ENCODE measurements at regions not wholly inside any gene's neighbourhood (a gene's known extent, or its start where the extent isn't known, plus 50 kb on each side); places are given as distances from the start of the nearest gene placed in this dataset.
A peak's percentile ranks its signal among the peaks of the same experiment; 100 is the strongest.

DNA sequence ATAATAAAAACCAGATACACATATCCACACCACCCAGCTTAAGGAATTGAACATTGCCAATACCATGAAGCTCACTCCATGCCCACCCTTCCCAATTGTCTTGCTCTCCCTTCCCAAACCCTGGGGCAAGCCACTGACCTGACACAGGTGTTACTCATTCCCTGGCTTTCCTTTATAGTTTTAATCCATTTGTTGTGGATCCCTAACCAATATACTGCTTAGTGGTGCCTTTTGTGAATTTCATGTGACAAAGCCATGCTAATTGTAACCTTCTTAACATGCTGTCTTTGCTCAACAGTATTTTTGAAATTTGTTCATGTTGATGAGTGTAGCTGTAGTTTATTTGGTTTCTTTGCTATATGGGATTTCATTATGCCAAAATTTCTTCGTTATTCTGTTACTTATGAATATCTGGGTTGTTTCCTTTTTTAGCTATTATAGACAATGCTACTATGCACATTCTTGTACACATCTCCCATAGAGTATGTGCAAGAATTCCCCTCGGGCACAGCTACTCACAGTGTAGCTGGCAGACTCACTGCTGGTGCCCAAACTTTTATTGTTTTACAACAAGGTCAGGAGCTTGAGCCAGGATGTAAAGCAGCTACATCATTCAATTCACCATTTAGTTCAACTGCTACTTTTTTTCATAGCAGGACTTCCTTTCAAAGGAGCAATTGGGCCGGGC, 90.8 kb upstream of the ATL2 start:
- Histone ChIP-seq H3K9me3 (ENCODE audit: control insufficient read depth in 2 of 2, low read length in 2 of 2) (no peaks in the 10 kb centered on the region), H3K27ac (ENCODE audit: low read depth in 2 of 2, low read length in 2 of 2) (no peak overlapping the region), H3K36me3 (ENCODE audit: control insufficient read depth in 2 of 2, insufficient read depth in 2 of 2, low read length in 2 of 2) (no peaks in the 10 kb centered on the region), H3K9ac (ENCODE audit: low read depth in 1 of 2, low read length in 2 of 2) (no peak overlapping the region), H3K4me3 (ENCODE audit: low read length in 2 of 2) (no peak overlapping the region), H3K27me3 (ENCODE audit: control insufficient read depth in 2 of 2, insufficient read depth in 2 of 2, low read length in 2 of 2) (no peaks in the 10 kb centered on the region), H3K4me1 (ENCODE audit: control insufficient read depth in 2 of 2, insufficient read depth in 2 of 2, low read length in 2 of 2) (no peaks in the 10 kb centered on the region)

DNA sequence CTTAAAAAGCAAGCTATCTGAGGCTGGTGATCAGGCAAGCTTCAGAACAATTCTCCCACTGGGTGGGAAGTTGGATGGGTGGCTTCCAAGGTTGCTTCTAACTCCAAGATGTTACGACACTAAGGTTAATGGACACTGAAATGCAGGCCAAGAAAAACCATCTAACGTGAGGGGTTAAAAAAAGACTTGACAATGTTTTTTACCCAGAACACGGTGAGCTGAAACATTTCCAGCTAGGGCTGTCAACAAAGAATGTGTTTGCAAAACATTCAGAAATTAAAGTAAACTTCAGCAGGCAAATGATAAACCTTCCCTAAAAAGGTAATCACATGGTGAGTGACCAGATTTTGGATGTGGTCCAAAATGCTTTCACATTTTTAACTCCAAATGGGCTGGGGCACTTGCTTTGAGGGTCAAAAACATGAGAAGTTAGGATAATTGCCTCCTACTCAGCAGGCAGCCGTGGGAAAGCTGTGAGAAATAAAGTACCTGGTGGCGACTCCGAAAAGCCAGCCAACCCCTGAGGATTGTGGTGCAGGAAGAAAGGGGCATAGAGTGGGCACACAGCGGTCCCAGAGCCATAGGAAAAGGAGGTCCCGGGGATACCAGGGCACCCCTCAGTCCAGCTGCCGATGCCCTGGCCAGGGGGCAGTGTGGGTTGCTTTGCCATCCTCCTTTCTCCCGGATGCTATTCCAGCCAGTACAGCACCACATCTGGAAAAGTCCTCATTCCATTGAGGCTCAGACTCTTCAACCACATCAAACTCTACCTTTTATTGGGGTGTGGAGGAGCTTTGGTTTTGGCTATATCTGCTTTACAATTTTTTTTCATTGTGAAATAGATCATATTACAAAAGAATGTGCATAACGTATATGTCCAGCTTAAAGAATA, 90.0 kb upstream of the ATL2 start:
- H3K27me3 ChIP-seq (ENCODE audit: control insufficient read depth in 2 of 2, insufficient read depth in 2 of 2, low read length in 2 of 2), result no peaks in the 10 kb centered on the region
- H3K36me3 ChIP-seq (ENCODE audit: control insufficient read depth in 2 of 2, insufficient read depth in 2 of 2, low read length in 2 of 2), result no peaks in the 10 kb centered on the region
- H3K4me1 ChIP-seq (ENCODE audit: control insufficient read depth in 2 of 2, insufficient read depth in 2 of 2, low read length in 2 of 2), result peaks cover 3 to 4% of the 10 kb centered on the region in 2 donors
- H3K9me3 ChIP-seq (ENCODE audit: control insufficient read depth in 2 of 2, low read length in 2 of 2), result no peaks in the 10 kb centered on the region
- H3K9ac ChIP-seq (ENCODE audit: low read depth in 1 of 2, low read length in 2 of 2), result no peak overlapping the region
- H3K27ac ChIP-seq (ENCODE audit: low read depth in 2 of 2, low read length in 2 of 2), result peak overlapping the region; percentile 26 to 27
- no peak overlapping the region for H3K4me3 ChIP-seq (ENCODE audit: low read length in 2 of 2)

DNA sequence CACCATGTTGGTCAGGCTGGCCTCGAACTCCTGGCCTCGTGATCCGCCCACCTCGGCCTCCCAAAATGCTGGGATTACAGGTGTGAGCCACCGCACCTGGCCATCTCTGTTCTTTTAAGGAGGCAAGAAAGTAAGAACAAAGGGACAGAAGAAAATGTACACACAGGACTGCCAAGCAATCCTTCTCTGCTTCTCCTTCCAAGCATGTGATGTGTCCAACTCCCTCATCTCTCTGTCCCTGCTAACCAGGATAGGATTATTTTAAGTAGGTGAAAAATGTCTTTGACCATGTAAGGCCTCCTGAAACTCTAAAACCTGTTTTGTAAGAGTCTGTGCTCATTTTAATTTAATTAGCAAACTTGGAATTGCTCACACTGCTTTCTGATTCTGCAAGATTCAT, 89.3 kb upstream of the ATL2 start:
- H3K27ac ChIP-seq (ENCODE audit: low read depth in 2 of 2, low read length in 2 of 2), result peak overlapping the region in 1 of 2 donors; percentile 26
- no peaks in the 10 kb centered on the region for H3K9me3 ChIP-seq (ENCODE audit: control insufficient read depth in 2 of 2, low read length in 2 of 2)
- H3K27me3 ChIP-seq (ENCODE audit: control insufficient read depth in 2 of 2, insufficient read depth in 2 of 2, low read length in 2 of 2), result no peaks in the 10 kb centered on the region
- H3K9ac ChIP-seq (ENCODE audit: low read depth in 1 of 2, low read length in 2 of 2), result no peak overlapping the region
- no peak overlapping the region for H3K4me3 ChIP-seq (ENCODE audit: low read length in 2 of 2)
- H3K4me1 ChIP-seq (ENCODE audit: control insufficient read depth in 2 of 2, insufficient read depth in 2 of 2, low read length in 2 of 2), result peaks cover 3 to 5% of the 10 kb centered on the region in 2 donors
- no peaks in the 10 kb centered on the region for H3K36me3 ChIP-seq (ENCODE audit: control insufficient read depth in 2 of 2, insufficient read depth in 2 of 2, low read length in 2 of 2)

GRCh38 chr2:38465789-38466127, 88.7 kb upstream of the ATL2 start:
- peaks cover 3 to 5% of the 10 kb centered on the region in 2 donors for H3K4me1 ChIP-seq (ENCODE audit: control insufficient read depth in 2 of 2, insufficient read depth in 2 of 2, low read length in 2 of 2)

DNA sequence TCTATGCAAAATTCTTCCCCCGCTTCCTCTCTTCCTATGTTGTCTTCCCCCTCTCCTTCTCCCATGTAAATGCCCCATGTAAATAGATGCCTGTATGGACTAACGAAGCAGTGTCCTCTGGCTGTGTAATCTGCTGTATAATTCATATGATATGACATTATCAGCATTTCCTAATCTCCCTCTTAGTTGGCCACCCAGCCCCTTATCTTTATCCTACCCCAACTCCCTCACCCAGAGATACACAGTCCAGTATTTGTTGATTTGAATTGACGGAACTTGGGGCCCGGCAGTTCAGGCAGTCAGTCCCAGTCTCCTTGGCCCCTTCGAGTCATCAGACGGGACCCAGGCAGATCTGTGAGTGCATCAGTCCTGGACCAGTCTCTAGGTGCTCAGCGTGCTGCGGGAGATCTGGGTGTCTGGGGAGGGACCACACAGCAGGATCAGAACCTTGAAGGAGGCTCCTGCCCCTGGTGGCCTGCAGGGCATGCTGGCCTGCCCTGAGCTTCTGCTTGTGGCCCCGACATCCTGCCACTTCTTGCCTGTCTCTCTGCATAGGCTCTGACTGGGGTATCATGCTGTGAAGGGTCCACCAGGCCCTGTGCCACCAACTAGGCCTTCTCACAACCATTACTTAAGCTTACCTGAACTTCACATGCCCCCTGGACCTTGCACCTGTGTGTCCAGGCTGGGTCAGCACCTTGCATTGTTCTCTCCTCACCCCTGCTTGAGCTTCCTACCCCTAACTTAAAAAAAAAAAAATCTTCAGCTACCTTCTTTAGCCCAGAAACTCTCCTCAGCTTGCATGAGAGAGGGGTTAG, 88.1 kb upstream of the ATL2 start:
- Histone ChIP-seq H3K4me1 (ENCODE audit: control insufficient read depth in 2 of 2, insufficient read depth in 2 of 2, low read length in 2 of 2) (peaks cover 3 to 9% of the 10 kb centered on the region in 2 donors), H3K9me3 (ENCODE audit: control insufficient read depth in 2 of 2, low read length in 2 of 2) (no peaks in the 10 kb centered on the region), H3K36me3 (ENCODE audit: control insufficient read depth in 2 of 2, insufficient read depth in 2 of 2, low read length in 2 of 2) (no peaks in the 10 kb centered on the region), H3K27ac (ENCODE audit: low read depth in 2 of 2, low read length in 2 of 2) (peak overlapping the region in 1 of 2 donors; percentile 17), H3K4me3 (ENCODE audit: low read length in 2 of 2) (no peak overlapping the region), H3K9ac (ENCODE audit: low read depth in 1 of 2, low read length in 2 of 2) (no peak overlapping the region), H3K27me3 (ENCODE audit: control insufficient read depth in 2 of 2, insufficient read depth in 2 of 2, low read length in 2 of 2) (no peaks in the 10 kb centered on the region)

More at GRCh38 chr2:38465789-38466127, 88.7 kb upstream of the ATL2 start:
- Histone ChIP-seq H3K4me3 (ENCODE audit: low read length in 2 of 2) (no peak overlapping the region), H3K27me3 (ENCODE audit: control insufficient read depth in 2 of 2, insufficient read depth in 2 of 2, low read length in 2 of 2) (no peaks in the 10 kb centered on the region), H3K36me3 (ENCODE audit: control insufficient read depth in 2 of 2, insufficient read depth in 2 of 2, low read length in 2 of 2) (no peaks in the 10 kb centered on the region), H3K9me3 (ENCODE audit: control insufficient read depth in 2 of 2, low read length in 2 of 2) (no peaks in the 10 kb centered on the region), H3K9ac (ENCODE audit: low read depth in 1 of 2, low read length in 2 of 2) (no peak overlapping the region), H3K27ac (ENCODE audit: low read depth in 2 of 2, low read length in 2 of 2) (peak overlapping the region in 1 of 2 donors; percentile 17)

DNA sequence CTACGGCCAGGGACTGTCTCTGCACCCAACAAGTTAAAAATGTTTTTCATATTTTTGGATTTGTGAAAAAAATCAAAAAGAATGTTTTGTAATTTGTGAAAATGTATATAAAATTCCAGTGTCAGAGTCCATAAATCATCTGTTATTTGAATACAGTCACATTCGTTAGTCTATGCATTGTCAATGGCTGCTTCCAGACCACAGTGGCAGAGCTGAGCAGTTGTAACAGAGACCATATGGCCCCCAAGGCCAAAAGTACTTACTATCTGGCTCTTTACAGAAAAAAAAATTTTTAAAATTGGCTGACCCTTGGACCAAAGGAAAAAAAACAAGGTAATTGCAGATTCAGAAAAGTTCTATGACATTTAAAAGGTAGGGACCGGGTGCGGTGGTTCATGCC, 86.7 kb upstream of the ATL2 start:
- peaks cover 3 to 9% of the 10 kb centered on the region in 2 donors for H3K4me1 ChIP-seq (ENCODE audit: control insufficient read depth in 2 of 2, insufficient read depth in 2 of 2, low read length in 2 of 2)
- no peak overlapping the region for H3K9ac ChIP-seq (ENCODE audit: low read depth in 1 of 2, low read length in 2 of 2)
- H3K27ac ChIP-seq (ENCODE audit: low read depth in 2 of 2, low read length in 2 of 2), result no peak overlapping the region
- H3K9me3 ChIP-seq (ENCODE audit: control insufficient read depth in 2 of 2, low read length in 2 of 2), result no peaks in the 10 kb centered on the region
- no peaks in the 10 kb centered on the region for H3K36me3 ChIP-seq (ENCODE audit: control insufficient read depth in 2 of 2, insufficient read depth in 2 of 2, low read length in 2 of 2)
- H3K27me3 ChIP-seq (ENCODE audit: control insufficient read depth in 2 of 2, insufficient read depth in 2 of 2, low read length in 2 of 2), result no peaks in the 10 kb centered on the region
- H3K4me3 ChIP-seq (ENCODE audit: low read length in 2 of 2), result no peak overlapping the region

GRCh38 chr2:38462121-38462661, 85.1 kb upstream of the ATL2 start:
- Histone ChIP-seq H3K4me1 (ENCODE audit: control insufficient read depth in 2 of 2, insufficient read depth in 2 of 2, low read length in 2 of 2) (peaks cover 3 to 9% of the 10 kb centered on the region in 2 donors), H3K4me3 (ENCODE audit: low read length in 2 of 2) (no peak overlapping the region), H3K36me3 (ENCODE audit: control insufficient read depth in 2 of 2, insufficient read depth in 2 of 2, low read length in 2 of 2) (no peaks in the 10 kb centered on the region), H3K9ac (ENCODE audit: low read depth in 1 of 2, low read length in 2 of 2) (no peak overlapping the region), H3K9me3 (ENCODE audit: control insufficient read depth in 2 of 2, low read length in 2 of 2) (no peaks in the 10 kb centered on the region), H3K27ac (ENCODE audit: low read depth in 2 of 2, low read length in 2 of 2) (peak overlapping the region; percentile 64 to 68), H3K27me3 (ENCODE audit: control insufficient read depth in 2 of 2, insufficient read depth in 2 of 2, low read length in 2 of 2) (no peaks in the 10 kb centered on the region)

- Histone ChIP-seq H3K9me3 (ENCODE audit: control insufficient read depth in 2 of 2, low read length in 2 of 2) (no peaks in the 10 kb centered on the region), H3K27ac (ENCODE audit: low read depth in 2 of 2, low read length in 2 of 2) (no peak overlapping the region), H3K4me3 (ENCODE audit: low read length in 2 of 2) (no peak overlapping the region), H3K27me3 (ENCODE audit: control insufficient read depth in 2 of 2, insufficient read depth in 2 of 2, low read length in 2 of 2) (no peaks in the 10 kb centered on the region), H3K4me1 (ENCODE audit: control insufficient read depth in 2 of 2, insufficient read depth in 2 of 2, low read length in 2 of 2) (peaks cover 3 to 9% of the 10 kb centered on the region in 2 donors), H3K36me3 (ENCODE audit: control insufficient read depth in 2 of 2, insufficient read depth in 2 of 2, low read length in 2 of 2) (no peaks in the 10 kb centered on the region), H3K9ac (ENCODE audit: low read depth in 1 of 2, low read length in 2 of 2) (no peak overlapping the region)
These were observed 84.4 kb upstream of the ATL2 start for GRCh38 chr2:38461470-38461869.

GRCh38 chr2:38460313-38460712, 83.2 kb upstream of the ATL2 start:
- Histone ChIP-seq H3K27ac (ENCODE audit: low read depth in 2 of 2, low read length in 2 of 2) (no peak overlapping the region), H3K27me3 (ENCODE audit: control insufficient read depth in 2 of 2, insufficient read depth in 2 of 2, low read length in 2 of 2) (no peaks in the 10 kb centered on the region), H3K4me1 (ENCODE audit: control insufficient read depth in 2 of 2, insufficient read depth in 2 of 2, low read length in 2 of 2) (peaks cover 3 to 9% of the 10 kb centered on the region in 2 donors), H3K9ac (ENCODE audit: low read depth in 1 of 2, low read length in 2 of 2) (no peak overlapping the region), H3K36me3 (ENCODE audit: control insufficient read depth in 2 of 2, insufficient read depth in 2 of 2, low read length in 2 of 2) (no peaks in the 10 kb centered on the region), H3K4me3 (ENCODE audit: low read length in 2 of 2) (no peak overlapping the region), H3K9me3 (ENCODE audit: control insufficient read depth in 2 of 2, low read length in 2 of 2) (no peaks in the 10 kb centered on the region)

All from mucosa of rectum (tissue), 2 donors.